IMR-90 (cell line): ENCODE measurements at regions not wholly inside any gene's neighbourhood (a gene's known extent, or its start where the extent isn't known, plus 50 kb on each side); places are given as distances from the start of the nearest gene placed in this dataset.

Experiments
- ATAC-seq: fragments of 200-7000 bp; cut with Tn5 transposase; 2 replicates; pipeline ENCODE4 v1.9.1; 2020; ENCODE audit warnings: low read depth, mild to moderate bottlenecking, moderate library complexity
- BruUV-seq: library from RNA; stranded (reverse); fragments of 400-500 nt; replicated peaks from 2 replicates; lab custom pipeline; 2021; lab: Mats Ljungman, UMichigan
- CTCF ChIA-PET: fragments of 300-600 bp; formaldehyde crosslinking; extraction: SDS; loops from one replicate; lab custom pipeline; 2021; ENCODE audit warnings: antibody characterized with exemption; lab: Yijun Ruan, JAX
- POLR2A ChIA-PET: fragments of 300-600 bp; sonication (Branson Sonifier 250); formaldehyde crosslinking; loops from one replicate; lab custom pipeline; 2022; ENCODE audit warnings: antibody characterized with exemption; ENCODE audit not compliant: unreplicated experiment; lab: Charles Lee
- DNase-seq: peaks from one replicate; pipeline ENCODE4 v3.0.0; 2013
- H2AFZ ChIP-seq: replicated peaks from 2 replicates; pipeline ENCODE3; 2013; ENCODE audit warnings: low read length, mild to moderate bottlenecking; ENCODE audit not compliant: poor library complexity
- H2AK5ac ChIP-seq: 2 replicates; pipeline ENCODE4 v1.6.1; 2013; ENCODE audit warnings: low read depth, low read length, inconsistent platforms
- H2AK9ac ChIP-seq: replicated peaks from 2 replicates; pipeline ENCODE3; 2013; ENCODE audit warnings: mild to moderate bottlenecking, low read depth, low read length, moderate library complexity; ENCODE audit not compliant: poor library complexity
- H2BK120ac ChIP-seq: 2 replicates; pipeline ENCODE4 v1.6.1; 2013; ENCODE audit warnings: low read depth, low read length, inconsistent platforms
- H2BK15ac ChIP-seq: 3 replicates; pipeline ENCODE4 v1.6.1; 2013; ENCODE audit warnings: low read depth, low read length, inconsistent platforms
- H2BK20ac ChIP-seq: 2 replicates; pipeline ENCODE4 v1.6.1; 2013; ENCODE audit warnings: low read depth, mild to moderate bottlenecking, inconsistent platforms, low read length, moderate library complexity
- H2BK5ac ChIP-seq: 2 replicates; pipeline ENCODE4 v1.6.1; 2013; ENCODE audit warnings: mild to moderate bottlenecking, low read depth, low read length, inconsistent platforms; ENCODE audit not compliant: poor library complexity, severe bottlenecking
- H3K14ac ChIP-seq: replicated peaks from 2 replicates; pipeline ENCODE4 v1.6.1; 2013; ENCODE audit warnings: low read depth, low read length, inconsistent platforms
- H3K18ac ChIP-seq: 2 replicates; pipeline ENCODE4 v1.6.1; 2013; ENCODE audit warnings: low read depth, low read length, control low read depth
- H3K23ac ChIP-seq: 2 replicates; pipeline ENCODE4 v1.6.1; 2013; ENCODE audit warnings: low read depth, low read length, inconsistent platforms
- H3K27ac ChIP-seq: 2 replicates; pipeline ENCODE4 v1.5.1; 2013; ENCODE audit warnings: mild to moderate bottlenecking, control low read depth, low read length; ENCODE audit not compliant: insufficient read depth
- H3K27me3 ChIP-seq: 2 replicates; pipeline ENCODE4 v1.6.1; 2013; ENCODE audit warnings: low read length; ENCODE audit not compliant: control insufficient read depth, insufficient read depth
- H3K36me3 ChIP-seq: 2 replicates; pipeline ENCODE4 v1.6.1; 2013; ENCODE audit warnings: low read length, mixed read lengths; ENCODE audit not compliant: control insufficient read depth, insufficient read depth
- H3K4ac ChIP-seq: 2 replicates; pipeline ENCODE4 v1.6.1; 2013; ENCODE audit warnings: low read depth, low read length, inconsistent platforms
- H3K4me1 ChIP-seq: 2 replicates; pipeline ENCODE4 v1.6.1; 2013; ENCODE audit warnings: low read length, mixed read lengths; ENCODE audit not compliant: control insufficient read depth, insufficient read depth
- H3K4me2 ChIP-seq: 2 replicates; pipeline ENCODE4 v1.6.1; 2013; ENCODE audit warnings: low read depth, mild to moderate bottlenecking, control low read depth, low read length, moderate library complexity
- H3K4me3 ChIP-seq: 2 replicates; pipeline ENCODE4 v1.5.1; 2013; ENCODE audit warnings: low read depth, mild to moderate bottlenecking, control low read depth, low read length, moderate library complexity; ENCODE audit not compliant: insufficient read depth
- H3K56ac ChIP-seq: 2 replicates; pipeline ENCODE4 v1.6.1; 2013; ENCODE audit warnings: low read length, inconsistent platforms; ENCODE audit not compliant: insufficient read depth; ENCODE audit errors: extremely low read depth
- H3K79me1 ChIP-seq, 2 experiments: 2 replicates each; pipeline ENCODE4 v1.6.1; 2013; ENCODE audit warnings: low read length in 2 of 2, inconsistent platforms in 1 of 2, low read depth in 1 of 2
- H3K9ac ChIP-seq: 2 replicates; pipeline ENCODE4 v1.6.1; 2013; ENCODE audit warnings: low read depth, low read length, control low read depth
- H3K9me1 ChIP-seq: 2 replicates; pipeline ENCODE4 v1.6.1; 2013; ENCODE audit warnings: low read length, inconsistent platforms; ENCODE audit not compliant: insufficient read depth
- H3K9me3 ChIP-seq: 2 replicates; pipeline ENCODE4 v1.6.1; 2013; ENCODE audit warnings: low read length; ENCODE audit not compliant: control insufficient read depth, insufficient read depth
- H4K20me1 ChIP-seq: 2 replicates; pipeline ENCODE4 v1.6.1; 2013; ENCODE audit warnings: low read length, inconsistent platforms; ENCODE audit not compliant: insufficient read depth
- H4K5ac ChIP-seq: 2 replicates; pipeline ENCODE4 v1.6.1; 2013; ENCODE audit warnings: mild to moderate bottlenecking, low read depth, low read length, control low read depth
- H4K8ac ChIP-seq, 2 experiments: 2 replicates each; pipeline ENCODE4 v1.6.1; 2013; ENCODE audit warnings: low read depth in 2 of 2, low read length in 2 of 2, control low read depth in 1 of 2, inconsistent platforms in 1 of 2
- H4K91ac ChIP-seq: 2 replicates; pipeline ENCODE4 v1.6.1; 2013; ENCODE audit warnings: low read depth, low read length, inconsistent platforms; ENCODE audit not compliant: insufficient read depth
- FOS ChIP-seq: fragments of 150-350 bp; IDR thresholded peaks from 2 replicates; pipeline ENCODE4 v1.6.1; 2016; ENCODE audit warnings: low read depth, low read length
- WGBS, 2 experiments: methylation state at CpG; one replicate each; pipeline versions ENCODE4 v1.1.5 to v1.1.7; 2013; ENCODE audit warnings: missing lambda C conversion rate in 2 of 2; ENCODE audit not compliant: insufficient read length in 1 of 2; ENCODE audit errors: extremely low coverage in 2 of 2; 5-methylcytosine and 5-hydroxymethylcytosine counted together
- dilution Hi-C: fragments of 300-500 bp; cut with HindIII; formaldehyde crosslinking; loops from one replicate; pipeline ENCODE4 v1.14.3; 2018; ENCODE audit warnings: low sequenced_read_pairs; ENCODE audit not compliant: unreplicated experiment
- in situ Hi-C: fragments of 300-500 bp; cut with MboI; formaldehyde crosslinking; loops from 3 replicates; pipeline ENCODE4 v1.14.3; 2019; ENCODE audit warnings: low sequenced_read_pairs, inconsistent platforms, mixed read lengths
- intact Hi-C: fragments of 100-400 bp; cut with micrococcal nuclease; formaldehyde crosslinking; loops from 2 replicates; pipeline ENCODE4 v1.10.0; 2022

- CTCF ChIA-PET = no interaction called here
These were observed 431.8 kb upstream of the SALL3 start for GRCh38 chr18:78547817-78548216.

More at GRCh38 chr18:78547817-78548216, 431.8 kb upstream of the SALL3 start:
- Histone ChIP-seq H2AK5ac (no peak overlapping the region), H3K4me1 (no peaks in the 10 kb centered on the region), H3K9me3 (peaks cover 29% of the 10 kb centered on the region), H3K79me1 (no peaks in the 10 kb centered on the region), H2BK15ac (no peak overlapping the region), H3K4me3 (no peak overlapping the region), H2AK9ac (no peak overlapping the region), H3K4ac (no peak overlapping the region), H4K20me1 (no peaks in the 10 kb centered on the region), H3K4me2 (no peak overlapping the region), H3K23ac (no peak overlapping the region), H3K56ac (no peak overlapping the region), H2BK20ac (no peak overlapping the region), H3K27ac (no peak overlapping the region), H4K5ac (no peak overlapping the region), H2AFZ (no peak overlapping the region), H2BK5ac (no peak overlapping the region), H4K91ac (no peak overlapping the region), H3K27me3 (no peaks in the 10 kb centered on the region), H4K8ac (no peak overlapping the region), H2BK120ac (no peak overlapping the region), H3K36me3 (no peaks in the 10 kb centered on the region), H3K9ac (no peak overlapping the region), H3K14ac (no peak overlapping the region), H3K18ac (no peak overlapping the region), H3K9me1 (no peaks in the 10 kb centered on the region)
- intact Hi-C loops = no loop called here
- DNase-seq (no peak), ATAC-seq (no peak)
- no TSS peak for BruUV-seq
- 79% methylated on average over 10 of the region's 19 CpGs; no CpG with 5 or more reads in 1 of the 2 experiments for WGBS, 2 experiments
- no peak for TF ChIP-seq FOS
- POLR2A ChIA-PET = no interaction called here
- dilution Hi-C loops = no loop called here
- in situ Hi-C loops = no loop called here
